ENCODE measurements at regions not wholly inside any gene's neighbourhood (a gene's known extent, or its start where the extent isn't known, plus 50 kb on each side); places are given as distances from the start of the nearest gene placed in this dataset.

GRCh38 chr4:11149612-11150259 lies 279.0 kb downstream of the HS3ST1 start:
- DNase-seq (ENCODE audit: low spot score), result no peak
- intact Hi-C loops (cut with DNase I), result no loop called here

GRCh38 chr4:11139871-11140270 lies 288.8 kb downstream of the HS3ST1 start:
- intact Hi-C loops (cut with DNase I), result no loop called here
- DNase-seq (ENCODE audit: low spot score), result no peak

- intact Hi-C loops (cut with DNase I), result no loop called here
- DNase-seq (ENCODE audit: low spot score), result no peak
Measured at GRCh38 chr4:11138964-11139363, 289.7 kb downstream of the HS3ST1 start.

- no peak for DNase-seq (ENCODE audit: low spot score)
- intact Hi-C loops (cut with DNase I), result no loop called here
Measured at GRCh38 chr4:11134705-11135104, 294.0 kb downstream of the HS3ST1 start.

GRCh38 chr4:11133868-11134267 lies 294.8 kb downstream of the HS3ST1 start:
- intact Hi-C loops (cut with DNase I), result no loop called here
- DNase-seq (ENCODE audit: low spot score), result no peak

GRCh38 chr4:11132478-11132877 lies 296.2 kb downstream of the HS3ST1 start:
- DNase-seq (ENCODE audit: low spot score), result no peak
- intact Hi-C loops (cut with DNase I), result no loop called here

- intact Hi-C loops (cut with DNase I), result no loop called here
- no peak for DNase-seq (ENCODE audit: low spot score)
Measured at GRCh38 chr4:11131491-11131890, 297.2 kb downstream of the HS3ST1 start.

- intact Hi-C loops (cut with DNase I), result no loop called here
- DNase-seq (ENCODE audit: low spot score), result no peak
Measured at GRCh38 chr4:11130195-11130970, 298.3 kb downstream of the HS3ST1 start.

- intact Hi-C loops (cut with DNase I), result no loop called here
- no peak for DNase-seq (ENCODE audit: low spot score)
Measured at GRCh38 chr4:11120435-11120834, 308.3 kb downstream of the HS3ST1 start.

- DNase-seq (ENCODE audit: low spot score), result no peak
- intact Hi-C loops (cut with DNase I), result no loop called here
Measured at GRCh38 chr4:11119474-11119873, 309.2 kb downstream of the HS3ST1 start.

- intact Hi-C loops (cut with DNase I), result no loop called here
Measured at GRCh38 chr4:11118513-11118912, 310.2 kb downstream of the HS3ST1 start.

GRCh38 chr4:11116940-11117339 lies 311.8 kb downstream of the HS3ST1 start:
- intact Hi-C loops (cut with DNase I), result no loop called here

More at GRCh38 chr4:11118513-11118912, 310.2 kb downstream of the HS3ST1 start:
- no peak for DNase-seq (ENCODE audit: low spot score)

GRCh38 chr4:11111876-11112275 lies 316.8 kb downstream of the HS3ST1 start:
- intact Hi-C loops (cut with DNase I), result no loop called here
- no peak for DNase-seq (ENCODE audit: low spot score)

More at GRCh38 chr4:11116940-11117339, 311.8 kb downstream of the HS3ST1 start:
- DNase-seq (ENCODE audit: low spot score), result no peak

GRCh38 chr4:11111370-11111769 lies 317.3 kb downstream of the HS3ST1 start:
- DNase-seq (ENCODE audit: low spot score), result no peak
- intact Hi-C loops (cut with DNase I), result no loop called here

GRCh38 chr4:11106759-11107158 lies 321.9 kb downstream of the HS3ST1 start:
- intact Hi-C loops (cut with DNase I), result no loop called here

GRCh38 chr4:11106190-11106589 lies 322.5 kb downstream of the HS3ST1 start:
- intact Hi-C loops (cut with DNase I), result no loop called here
- DNase-seq (ENCODE audit: low spot score), result no peak

More at GRCh38 chr4:11106759-11107158, 321.9 kb downstream of the HS3ST1 start:
- no peak for DNase-seq (ENCODE audit: low spot score)

- DNase-seq (ENCODE audit: low spot score), result no peak
- intact Hi-C loops (cut with DNase I), result no loop called here
Measured at GRCh38 chr4:11105715-11106114, 323.0 kb downstream of the HS3ST1 start.

- no peak for DNase-seq (ENCODE audit: low spot score)
- intact Hi-C loops (cut with DNase I), result no loop called here
Measured at GRCh38 chr4:11098461-11098860, 330.2 kb downstream of the HS3ST1 start.

- DNase-seq (ENCODE audit: low spot score), result no peak
- intact Hi-C loops (cut with DNase I), result no loop called here
Measured at GRCh38 chr4:11097725-11098124, 331.0 kb downstream of the HS3ST1 start.

GRCh38 chr4:11081006-11081405 lies 347.7 kb downstream of the HS3ST1 start:
- intact Hi-C loops (cut with DNase I), result no loop called here
- no peak for DNase-seq (ENCODE audit: low spot score)

- intact Hi-C loops (cut with DNase I), result no loop called here
- DNase-seq (ENCODE audit: low spot score), result no peak
Measured at GRCh38 chr4:11079171-11079570, 349.5 kb downstream of the HS3ST1 start.

Data from posterior vena cava (tissue), 2 donors.